HG03060 (cell line): ENCODE measurements at regions not wholly inside any gene's neighbourhood (a gene's known extent, or its start where the extent isn't known, plus 50 kb on each side); places are given as distances from the start of the nearest gene placed in this dataset.

ENCODE experiments used
- ATAC-seq: cut with Tn5 transposase; IDR thresholded peaks from one replicate; pipeline ENCODE4 v1.9.1; 2021; ENCODE audit warnings: low read depth, moderate number of reproducible peaks; ENCODE audit not compliant: unreplicated experiment

- no peak for ATAC-seq
Observed at GRCh38 chr5:158414780-158415179, 555.8 kb upstream of the CLINT1 start.

GRCh38 chr5:158414333-158414762 lies 555.4 kb upstream of the CLINT1 start:
- no peak for ATAC-seq

- ATAC-seq: no peak
Observed at GRCh38 chr5:158413122-158413680, 554.3 kb upstream of the CLINT1 start.

GRCh38 chr5:158410976-158411375 lies 552.0 kb upstream of the CLINT1 start:
- no peak for ATAC-seq

- peak; percentile 71 for ATAC-seq
Observed at GRCh38 chr5:158409507-158409906, 550.6 kb upstream of the CLINT1 start.

GRCh38 chr5:158407824-158408195 lies 548.9 kb upstream of the CLINT1 start:
- ATAC-seq: no peak

DNA sequence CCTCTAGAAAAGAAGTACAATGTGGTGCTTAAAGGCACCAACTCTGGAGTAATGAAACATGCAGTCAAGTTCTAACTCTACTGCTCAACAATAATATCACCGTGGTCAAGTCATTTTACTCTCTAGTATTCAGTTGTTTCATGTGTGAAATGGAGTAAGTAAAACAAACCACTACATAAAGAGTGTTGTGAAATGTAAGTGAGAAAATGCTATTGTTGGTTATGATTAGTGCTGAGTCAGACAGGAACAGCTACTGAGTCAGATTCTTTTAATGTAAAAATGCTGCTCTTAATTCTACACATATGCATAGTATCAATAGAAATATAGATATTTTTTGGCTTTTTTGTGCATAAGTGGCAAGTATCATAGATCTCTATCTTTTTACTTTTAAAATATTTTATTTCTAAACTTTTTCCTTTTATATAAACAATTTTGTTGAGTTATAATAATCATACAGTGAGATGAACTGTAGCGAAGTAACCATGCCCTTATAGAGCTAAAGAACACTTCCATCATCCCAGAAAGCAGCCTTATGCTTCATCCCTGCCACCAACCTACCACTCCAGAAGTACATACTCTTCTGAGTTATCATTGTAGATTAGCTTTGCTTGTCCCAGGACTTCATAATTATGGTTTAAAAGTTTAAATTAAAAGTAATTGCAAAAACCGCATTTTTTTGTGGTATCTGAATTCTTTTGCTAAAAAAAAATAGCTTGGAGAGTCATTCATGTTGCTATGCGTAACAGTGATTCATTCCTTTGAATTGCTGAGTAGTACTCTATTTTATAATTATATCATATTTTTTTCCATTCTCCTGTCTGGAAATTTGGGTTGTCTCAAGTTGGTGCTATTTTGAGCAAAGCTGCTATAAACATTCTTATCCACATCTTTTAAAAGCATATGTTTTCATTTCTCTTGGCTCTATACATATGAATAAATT lies 548.2 kb upstream of the CLINT1 start:
- no peak for ATAC-seq

DNA sequence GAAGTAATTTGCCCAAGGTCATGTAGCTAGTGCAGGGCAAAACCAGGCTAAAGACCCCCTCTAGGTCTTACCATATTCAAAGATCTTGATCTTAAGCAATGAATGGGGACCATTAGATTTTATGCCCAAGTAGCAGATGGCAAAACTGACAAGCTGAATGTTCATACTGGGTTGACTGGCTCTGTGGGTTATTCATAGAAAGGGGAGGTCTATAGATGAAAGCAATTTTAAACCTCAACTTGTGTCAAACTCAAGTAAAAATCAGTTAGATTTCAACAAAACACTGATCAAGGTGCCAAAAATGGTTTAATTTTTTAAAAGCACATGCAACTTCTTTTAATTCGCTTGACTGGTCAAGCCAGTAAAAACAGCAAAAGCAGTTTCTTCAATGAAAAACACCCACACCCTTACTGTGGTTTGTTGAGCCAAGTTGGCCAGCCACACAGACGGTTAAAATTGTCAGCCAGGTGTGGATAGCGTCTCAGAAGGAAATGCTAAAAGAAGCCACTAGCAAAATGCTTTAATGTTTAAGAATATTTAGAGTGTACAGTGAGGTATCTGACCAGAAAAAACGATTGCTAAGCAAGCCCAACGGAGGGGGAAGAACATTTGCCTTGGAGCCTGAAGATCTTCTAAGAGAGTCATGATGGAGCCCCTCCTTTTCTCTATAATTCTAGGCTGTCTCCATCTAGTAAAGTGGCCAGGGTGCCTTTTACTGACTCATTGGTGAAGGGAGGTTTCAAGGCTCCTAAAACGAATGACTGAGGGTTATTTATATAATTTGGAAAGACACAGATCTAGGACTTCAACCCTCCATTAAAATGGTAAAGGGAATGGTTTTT lies 539.6 kb upstream of the CLINT1 start:
- peak; percentile 78 for ATAC-seq

DNA sequence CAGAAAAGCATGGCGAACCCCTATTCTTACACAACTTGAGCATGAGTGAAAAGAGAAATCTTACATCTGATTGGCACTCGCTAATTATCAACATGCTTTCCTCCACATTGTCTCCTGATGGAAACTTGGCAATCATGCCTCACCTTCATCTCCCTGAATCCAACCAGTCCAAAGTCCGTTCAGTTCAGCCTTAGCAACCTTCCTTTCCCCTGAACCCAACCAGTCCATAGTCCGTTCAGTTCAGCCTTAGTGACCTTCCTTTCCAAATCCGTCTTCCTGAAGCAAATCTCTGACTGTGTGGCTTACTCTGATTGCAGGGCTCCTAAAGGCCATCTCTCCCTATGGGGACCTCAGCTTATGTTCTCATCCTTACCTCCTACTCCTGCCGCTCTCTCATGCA lies 538.3 kb upstream of the CLINT1 start:
- no peak for ATAC-seq

DNA sequence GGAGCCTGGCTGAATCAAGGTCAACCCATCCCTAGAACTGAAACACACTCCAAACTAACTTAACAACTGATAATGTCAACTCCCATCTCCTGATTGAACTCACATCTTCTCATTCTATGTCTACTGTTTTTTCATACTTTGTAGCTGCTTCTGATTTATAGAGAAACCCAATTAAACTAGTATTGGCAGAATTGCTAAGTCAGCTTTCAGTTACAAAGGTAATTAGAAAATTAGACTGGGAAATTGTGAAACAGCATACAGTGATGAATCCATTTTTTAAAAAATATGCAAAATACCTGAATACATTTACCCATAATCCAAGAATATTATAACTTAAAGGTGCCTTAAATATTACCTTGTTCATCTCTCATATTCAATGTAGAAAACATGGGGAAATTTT lies 535.2 kb upstream of the CLINT1 start:
- no peak for ATAC-seq

- ATAC-seq: no peak
Observed at GRCh38 chr5:158393457-158393856, 534.5 kb upstream of the CLINT1 start.

GRCh38 chr5:158392753-158393152 lies 533.8 kb upstream of the CLINT1 start:
- ATAC-seq: no peak

DNA sequence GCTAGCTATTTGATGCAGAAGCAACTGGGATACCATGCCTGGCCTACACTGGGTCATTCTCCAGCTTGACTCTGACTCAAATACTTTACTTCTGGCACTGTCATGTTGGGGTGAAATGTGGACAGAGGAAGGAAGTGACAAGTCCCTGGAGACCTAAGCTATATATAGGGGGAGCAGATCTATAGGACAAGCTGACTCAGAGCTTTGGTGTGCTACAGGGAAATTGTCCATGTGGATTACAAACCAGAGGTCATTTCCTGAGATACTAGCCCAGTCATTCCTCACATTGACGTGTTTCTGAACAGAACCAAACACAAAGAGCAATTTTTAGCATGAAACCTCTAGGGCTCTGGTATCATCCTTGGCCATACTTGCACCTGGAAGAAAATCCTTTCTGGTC lies 531.6 kb upstream of the CLINT1 start:
- ATAC-seq: no peak

DNA sequence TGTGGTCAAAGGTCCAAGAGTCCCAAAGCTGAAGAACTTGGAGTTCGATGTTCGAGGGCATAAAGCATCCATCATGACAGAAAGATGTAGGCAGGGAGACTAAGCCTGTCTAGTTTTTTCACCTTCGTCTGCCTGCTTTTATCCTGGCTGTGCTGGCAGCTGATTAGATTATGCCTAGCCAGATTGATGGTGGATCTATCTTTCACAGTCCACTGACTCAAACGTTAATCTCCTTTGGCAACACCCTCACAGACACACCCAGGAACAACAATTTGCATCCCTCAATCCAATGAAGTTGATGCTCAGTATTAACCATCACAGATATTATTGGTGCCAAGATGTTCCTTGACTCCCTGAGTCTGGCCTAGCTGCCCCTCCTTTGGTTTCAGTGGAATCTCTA lies 530.8 kb upstream of the CLINT1 start:
- ATAC-seq: no peak

DNA sequence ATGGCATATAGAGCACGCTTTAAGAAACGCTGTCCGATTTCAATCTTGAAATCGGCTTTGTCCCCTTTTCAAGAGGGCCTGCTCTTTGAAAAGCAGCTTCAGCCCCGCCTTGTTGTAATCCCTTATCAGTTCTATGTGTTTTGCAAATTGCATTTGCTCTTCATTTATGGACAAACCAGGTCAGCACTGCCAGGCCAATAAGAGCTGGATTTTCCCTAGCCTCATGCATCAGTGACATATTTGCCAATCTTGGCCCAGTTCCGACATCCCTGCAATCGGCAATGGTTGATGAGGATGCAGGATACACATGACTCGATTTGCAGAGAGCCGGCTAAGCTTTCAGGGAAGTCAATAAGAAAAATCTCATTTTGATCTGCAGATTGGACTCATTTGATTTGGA lies 529.1 kb upstream of the CLINT1 start:
- no peak for ATAC-seq

DNA sequence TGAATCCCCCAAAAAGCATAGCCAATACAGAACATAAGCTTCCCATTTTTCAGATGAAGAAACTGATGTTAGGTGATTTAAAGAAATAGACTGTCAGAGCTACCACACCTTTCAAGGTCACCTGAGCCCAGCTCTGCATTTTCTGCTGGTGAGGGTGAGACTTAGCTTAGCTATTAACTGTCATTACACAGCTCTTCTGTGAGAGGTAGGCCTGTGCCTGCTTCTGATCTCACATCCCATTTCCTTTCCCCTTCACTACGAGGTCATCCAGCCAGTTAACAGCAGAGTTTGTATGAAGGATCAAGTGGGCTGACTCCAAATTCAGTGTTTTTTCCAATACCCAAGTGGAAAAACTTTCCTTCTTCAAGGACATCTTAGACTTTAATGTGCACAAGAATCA lies 528.6 kb upstream of the CLINT1 start:
- ATAC-seq: no peak

DNA sequence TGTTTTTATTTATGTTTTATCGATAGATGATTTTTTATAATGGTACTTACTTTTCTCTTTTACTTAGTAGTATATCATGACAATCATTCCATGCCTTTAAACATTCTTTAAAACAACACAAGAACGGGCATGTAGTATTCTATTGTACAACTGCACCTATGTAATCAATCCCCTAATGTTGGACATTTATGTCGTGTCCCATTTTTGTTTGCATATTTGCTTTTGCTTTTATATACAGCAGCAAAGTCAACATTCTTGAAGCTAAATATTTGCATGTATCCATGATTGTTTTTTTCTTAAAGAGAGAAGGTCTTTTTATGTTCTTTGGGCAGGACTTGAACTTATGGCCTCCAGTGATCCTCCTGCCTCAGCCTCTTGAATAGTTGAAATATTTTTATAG lies 527.0 kb upstream of the CLINT1 start:
- ATAC-seq: no peak

DNA sequence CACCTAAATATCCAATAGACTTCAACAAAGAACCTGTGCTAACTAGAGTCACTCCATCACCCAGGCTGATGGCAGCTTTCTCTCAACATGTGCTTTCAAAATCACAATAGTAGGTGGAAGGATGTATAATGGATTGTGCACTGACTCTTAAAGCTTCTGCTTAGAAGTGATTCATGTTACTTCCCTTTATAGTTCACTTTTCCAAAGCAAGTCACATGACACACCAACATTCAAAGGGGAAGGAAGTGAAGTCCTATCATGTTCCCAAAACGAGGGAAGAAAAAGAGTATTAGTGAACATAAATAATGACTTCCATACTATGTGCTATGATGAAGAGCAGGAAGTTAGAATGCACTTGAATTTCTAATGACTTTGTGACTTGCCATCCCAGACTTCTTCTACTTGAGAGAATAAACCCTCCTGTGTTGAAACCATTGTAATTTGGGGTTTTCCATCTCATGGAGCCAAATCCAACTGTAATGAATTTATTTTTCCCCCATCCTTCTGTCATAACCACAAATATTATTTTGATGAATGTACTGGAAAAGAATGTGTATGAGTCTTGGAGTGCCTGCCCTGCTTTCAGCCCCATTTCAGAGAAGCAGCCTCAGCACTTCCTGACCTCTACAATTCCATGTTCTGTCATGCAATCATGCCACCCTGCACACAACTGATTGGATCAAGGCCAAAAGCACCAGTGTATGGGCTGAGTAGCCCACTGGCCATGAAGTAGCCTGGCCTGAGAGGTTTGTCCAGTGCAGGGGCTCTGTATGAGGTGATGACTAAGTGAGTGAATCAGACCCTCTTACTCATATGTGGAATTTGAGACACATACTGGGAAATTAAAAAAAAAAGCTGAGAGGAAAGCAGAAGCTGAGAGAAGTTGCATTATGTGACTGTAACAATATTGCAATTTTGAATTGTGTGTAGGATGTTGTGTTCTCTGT lies 525.9 kb upstream of the CLINT1 start:
- no peak for ATAC-seq

GRCh38 chr5:158383486-158383885 lies 524.5 kb upstream of the CLINT1 start:
- ATAC-seq: no peak

- ATAC-seq: peak; percentile 94
Observed at GRCh38 chr5:158382473-158382872, 523.5 kb upstream of the CLINT1 start.
